ENCODE measurements at regions not wholly inside any gene's neighbourhood (a gene's known extent, or its start where the extent isn't known, plus 50 kb on each side); places are given as distances from the start of the nearest gene placed in this dataset.
"Not testable (repeated sequence)": the region's sequence is repeated elsewhere in the genome, so short reads cannot be mapped to it uniquely, and the experiment has no call there.

- DNase-seq (ENCODE audit: low read depth) = no peak
- H3K4me3 ChIP-seq (ENCODE audit: low read depth, low read length) = no peak overlapping the region
These were observed 84.2 kb upstream of the WDFY3 start for GRCh38 chr4:85050736-85051135.

GRCh38 chr4:85051526-85051925 lies 85.0 kb upstream of the WDFY3 start:
- DNase-seq (ENCODE audit: low read depth) = no peak
- no peak overlapping the region for H3K4me3 ChIP-seq (ENCODE audit: low read depth, low read length)
- TF ChIP-seq CTCF (conservative IDR thresholded peaks at IDR 0.05; ENCODE audit: low read depth, low read length) = no peak

More at GRCh38 chr4:85050736-85051135, 84.2 kb upstream of the WDFY3 start:
- no peak for TF ChIP-seq CTCF (conservative IDR thresholded peaks at IDR 0.05; ENCODE audit: low read depth, low read length)

GRCh38 chr4:85054925-85055324 lies 88.4 kb upstream of the WDFY3 start:
- not testable (repeated sequence) for DNase-seq (ENCODE audit: low read depth); H3K4me3 ChIP-seq (ENCODE audit: low read depth, low read length)

- no peak for DNase-seq (ENCODE audit: low read depth)
- TF ChIP-seq CTCF (conservative IDR thresholded peaks at IDR 0.05; ENCODE audit: low read depth, low read length) = no peak
- H3K4me3 ChIP-seq (ENCODE audit: low read depth, low read length) = no peak overlapping the region
These were observed 92.1 kb upstream of the WDFY3 start for GRCh38 chr4:85058551-85058950.

- TF ChIP-seq CTCF (conservative IDR thresholded peaks at IDR 0.05; ENCODE audit: low read depth, low read length) = no peak
- DNase-seq (ENCODE audit: low read depth) = no peak
- no peak overlapping the region for H3K4me3 ChIP-seq (ENCODE audit: low read depth, low read length)
These were observed 95.5 kb upstream of the WDFY3 start for GRCh38 chr4:85061974-85062373.

- DNase-seq (ENCODE audit: low read depth) = no peak
- no peak overlapping the region for H3K4me3 ChIP-seq (ENCODE audit: low read depth, low read length)
- no peak for TF ChIP-seq CTCF (conservative IDR thresholded peaks at IDR 0.05; ENCODE audit: low read depth, low read length)
These were observed 96.0 kb upstream of the WDFY3 start for GRCh38 chr4:85062466-85062865.

- no peak for DNase-seq (ENCODE audit: low read depth)
- TF ChIP-seq CTCF (conservative IDR thresholded peaks at IDR 0.05; ENCODE audit: low read depth, low read length) = no peak
- no peak overlapping the region for H3K4me3 ChIP-seq (ENCODE audit: low read depth, low read length)
These were observed 100.9 kb upstream of the WDFY3 start for GRCh38 chr4:85067342-85067741.

- no peak for DNase-seq (ENCODE audit: low read depth)
- H3K4me3 ChIP-seq (ENCODE audit: low read depth, low read length) = no peak overlapping the region
- no peak for TF ChIP-seq CTCF (conservative IDR thresholded peaks at IDR 0.05; ENCODE audit: low read depth, low read length)
These were observed 111.5 kb upstream of the WDFY3 start for GRCh38 chr4:85078016-85078415.

Measured in epithelial cell of proximal tubule (primary cell).